KMS-11 (cell line): ENCODE measurements at regions not wholly inside any gene's neighbourhood (a gene's known extent, or its start where the extent isn't known, plus 50 kb on each side); places are given as distances from the start of the nearest gene placed in this dataset.

Source experiments
- H2AFZ ChIP-seq: fragments of 200-600 bp; sonication (generic); 2 replicates; pipeline ENCODE4 v1.6.1; 2016; ENCODE audit warnings: antibody characterized with exemption, mixed run types, low read depth
- H3K27ac ChIP-seq: fragments of 200-600 bp; sonication (generic); 2 replicates; pipeline ENCODE4 v1.6.1; 2016; ENCODE audit warnings: mild to moderate bottlenecking, mixed run types
- H3K27me3 ChIP-seq: fragments of 200-600 bp; sonication (generic); 2 replicates; pipeline ENCODE4 v1.6.1; 2017; ENCODE audit warnings: mild to moderate bottlenecking, low read depth, mixed run types, moderate library complexity; ENCODE audit not compliant: insufficient read depth
- H3K36me3 ChIP-seq: fragments of 200-600 bp; sonication (generic); 2 replicates; pipeline ENCODE4 v1.6.1; 2017; ENCODE audit warnings: mild to moderate bottlenecking, mixed run types; ENCODE audit not compliant: insufficient read depth
- H3K4me1 ChIP-seq: fragments of 200-600 bp; sonication (generic); 2 replicates; pipeline ENCODE4 v1.6.1; 2016; ENCODE audit warnings: mild to moderate bottlenecking, low read depth, mixed run types; ENCODE audit not compliant: poor library complexity, severe bottlenecking
- H3K4me2 ChIP-seq: fragments of 200-600 bp; sonication (generic); 2 replicates; pipeline ENCODE4 v1.7.0; 2016; ENCODE audit warnings: mild to moderate bottlenecking, mixed run types
- H3K4me3 ChIP-seq: fragments of 200-600 bp; sonication (generic); IDR thresholded peaks from 2 replicates; pipeline ENCODE4 v1.6.1; 2017; ENCODE audit warnings: low read depth, low read length, mixed read lengths; ENCODE audit not compliant: insufficient read depth
- H3K79me2 ChIP-seq: fragments of 200-600 bp; sonication (generic); 2 replicates; pipeline ENCODE4 v1.6.1; 2016; ENCODE audit warnings: low read depth, mixed run types; ENCODE audit not compliant: insufficient read depth
- H3K9ac ChIP-seq: fragments of 200-600 bp; sonication (generic); 2 replicates; pipeline ENCODE4 v1.6.1; 2016; ENCODE audit warnings: mild to moderate bottlenecking, mixed run types
- H4K20me1 ChIP-seq: fragments of 200-600 bp; sonication (generic); 2 replicates; pipeline ENCODE4 v1.6.1; 2016; ENCODE audit warnings: mild to moderate bottlenecking, mixed run types; ENCODE audit not compliant: insufficient read depth
- TF ChIP-seq, protein P1 (sequence below): fragments of 200-600 bp; sonication (generic); conservative IDR thresholded peaks from 2 replicates; pipeline ENCODE4 v1.6.1; 2017; ENCODE audit warnings: low read depth, mild to moderate bottlenecking, antibody characterized with exemption, low read length, moderate library complexity, mixed read lengths

DNA sequence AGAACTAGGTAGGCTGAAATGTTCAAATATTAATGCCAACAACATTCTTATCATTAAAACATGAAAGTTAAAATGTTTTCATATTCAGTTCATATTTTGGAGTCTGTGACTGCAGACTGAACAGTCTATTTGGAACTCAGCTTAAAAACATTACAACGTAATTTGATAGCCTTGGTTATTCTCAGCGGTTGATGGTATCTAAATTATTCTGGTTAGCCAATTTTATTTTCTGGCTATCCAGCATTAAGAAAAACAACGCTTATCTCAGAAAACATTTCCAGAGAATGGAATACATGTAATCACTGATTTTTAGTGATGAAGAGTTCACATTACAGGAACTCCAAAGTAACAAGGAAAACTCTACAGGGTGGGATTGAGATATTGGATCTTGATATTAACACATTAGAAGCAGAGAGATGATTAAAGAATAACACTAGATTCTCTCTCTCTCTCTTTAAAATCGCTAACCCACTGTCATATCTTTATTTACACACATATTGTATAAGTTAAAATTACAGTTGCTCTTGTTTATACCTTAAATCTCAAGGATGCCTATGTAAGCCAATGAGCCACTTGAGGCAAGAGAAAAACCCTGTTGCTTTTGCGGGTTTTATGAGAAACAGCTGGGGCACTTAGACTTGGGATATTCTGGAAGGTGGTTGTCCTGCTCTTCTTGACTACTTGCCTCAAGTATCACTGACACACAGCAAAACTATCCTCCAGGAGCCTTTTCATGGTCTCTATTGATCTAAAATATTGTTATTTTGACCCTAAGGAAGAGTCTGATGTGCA, 84.9 kb downstream of the ICOS start:
- TF ChIP-seq, protein P1, sequence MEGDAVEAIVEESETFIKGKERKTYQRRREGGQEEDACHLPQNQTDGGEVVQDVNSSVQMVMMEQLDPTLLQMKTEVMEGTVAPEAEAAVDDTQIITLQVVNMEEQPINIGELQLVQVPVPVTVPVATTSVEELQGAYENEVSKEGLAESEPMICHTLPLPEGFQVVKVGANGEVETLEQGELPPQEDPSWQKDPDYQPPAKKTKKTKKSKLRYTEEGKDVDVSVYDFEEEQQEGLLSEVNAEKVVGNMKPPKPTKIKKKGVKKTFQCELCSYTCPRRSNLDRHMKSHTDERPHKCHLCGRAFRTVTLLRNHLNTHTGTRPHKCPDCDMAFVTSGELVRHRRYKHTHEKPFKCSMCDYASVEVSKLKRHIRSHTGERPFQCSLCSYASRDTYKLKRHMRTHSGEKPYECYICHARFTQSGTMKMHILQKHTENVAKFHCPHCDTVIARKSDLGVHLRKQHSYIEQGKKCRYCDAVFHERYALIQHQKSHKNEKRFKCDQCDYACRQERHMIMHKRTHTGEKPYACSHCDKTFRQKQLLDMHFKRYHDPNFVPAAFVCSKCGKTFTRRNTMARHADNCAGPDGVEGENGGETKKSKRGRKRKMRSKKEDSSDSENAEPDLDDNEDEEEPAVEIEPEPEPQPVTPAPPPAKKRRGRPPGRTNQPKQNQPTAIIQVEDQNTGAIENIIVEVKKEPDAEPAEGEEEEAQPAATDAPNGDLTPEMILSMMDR = no peak
- Histone ChIP-seq H3K27me3 (no peaks in the 10 kb centered on the region), H4K20me1 (no peaks in the 10 kb centered on the region), H3K4me2 (no peak overlapping the region), H3K9ac (no peak overlapping the region), H3K4me3 (no peak overlapping the region), H2AFZ (no peak overlapping the region), H3K36me3 (no peaks in the 10 kb centered on the region), H3K79me2 (no peaks in the 10 kb centered on the region), H3K4me1 (peaks cover 12% of the 10 kb centered on the region), H3K27ac (no peak overlapping the region)

DNA sequence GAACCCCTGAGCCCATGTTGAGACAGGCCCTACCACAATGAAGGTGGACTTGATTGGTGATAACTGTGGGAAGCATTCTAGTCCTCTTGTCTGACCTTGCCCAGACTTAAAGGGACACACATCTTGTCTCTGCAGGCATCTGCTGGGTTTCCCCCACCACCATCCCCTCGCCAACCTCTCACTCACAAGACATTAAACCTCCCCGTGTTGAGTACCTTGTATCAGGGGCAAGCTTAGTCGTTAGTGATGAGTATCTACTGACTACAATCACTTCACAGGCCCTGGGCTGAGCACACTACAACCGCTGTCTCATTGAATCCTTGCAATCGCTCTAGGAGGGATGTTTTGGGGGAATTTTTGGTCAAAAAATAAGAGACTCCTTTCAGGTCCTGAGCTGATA, 86.0 kb downstream of the ICOS start:
- H4K20me1 ChIP-seq = no peaks in the 10 kb centered on the region
- no peak overlapping the region for H2AFZ ChIP-seq
- no peak overlapping the region for H3K27ac ChIP-seq
- H3K27me3 ChIP-seq = no peaks in the 10 kb centered on the region
- H3K4me3 ChIP-seq = no peak overlapping the region
- no peaks in the 10 kb centered on the region for H3K79me2 ChIP-seq
- H3K9ac ChIP-seq = no peak overlapping the region
- no peak overlapping the region for H3K4me2 ChIP-seq
- peaks cover 23% of the 10 kb centered on the region for H3K4me1 ChIP-seq
- TF ChIP-seq, protein P1 = no peak
- H3K36me3 ChIP-seq = no peaks in the 10 kb centered on the region

DNA sequence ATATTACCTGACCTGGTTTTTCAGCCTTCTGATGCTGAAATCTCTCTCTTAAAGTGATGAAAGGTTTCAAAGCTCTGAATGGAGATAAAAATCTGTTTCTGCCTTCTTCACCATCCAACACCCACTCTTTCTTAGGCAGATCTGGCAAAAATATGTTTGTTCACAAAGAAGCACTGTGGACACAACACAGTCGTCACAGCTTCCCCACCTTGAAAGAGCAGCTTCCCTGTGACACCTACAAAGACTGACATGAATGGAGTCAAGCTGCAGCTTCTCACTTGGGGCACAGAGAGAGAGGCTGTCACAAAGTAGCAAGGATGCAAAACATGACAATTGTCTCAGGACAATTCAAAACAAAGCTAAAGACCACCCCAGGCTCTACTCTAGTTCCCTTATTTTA, 86.5 kb downstream of the ICOS start:
- TF ChIP-seq, protein P1 = no peak
- Histone ChIP-seq H3K4me1 (peaks cover 28% of the 10 kb centered on the region), H3K79me2 (no peaks in the 10 kb centered on the region), H3K27ac (no peak overlapping the region), H2AFZ (no peak overlapping the region), H3K4me2 (no peak overlapping the region), H3K27me3 (no peaks in the 10 kb centered on the region), H3K36me3 (no peaks in the 10 kb centered on the region), H3K4me3 (no peak overlapping the region), H3K9ac (no peak overlapping the region), H4K20me1 (no peaks in the 10 kb centered on the region)

DNA sequence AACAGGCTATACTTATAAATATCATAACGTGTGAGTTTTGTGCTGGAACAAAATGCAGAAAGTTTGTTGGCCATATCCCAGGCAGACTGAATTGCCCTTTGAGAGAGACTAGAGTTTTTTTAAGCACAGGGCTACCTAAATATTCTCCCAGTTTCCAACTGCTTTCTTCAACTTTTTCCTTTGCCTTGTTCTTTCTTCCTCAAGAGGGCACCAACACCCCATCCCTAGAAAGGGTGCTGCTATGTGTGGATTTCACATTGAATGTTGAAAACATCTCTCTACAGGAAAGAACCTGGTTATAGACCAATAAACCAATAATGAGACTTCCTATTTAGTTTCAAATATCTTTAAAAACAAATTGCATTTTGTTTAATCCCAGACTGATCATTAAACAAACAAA, 87.9 kb downstream of the ICOS start:
- no peak overlapping the region for H3K9ac ChIP-seq
- H3K27ac ChIP-seq = no peak overlapping the region
- H3K4me3 ChIP-seq = no peak overlapping the region
- no peak overlapping the region for H3K4me2 ChIP-seq
- H3K36me3 ChIP-seq = no peaks in the 10 kb centered on the region
- TF ChIP-seq, protein P1 = peak; percentile 55; the same call in 1 of the 2 replicates
- H4K20me1 ChIP-seq = no peaks in the 10 kb centered on the region
- no peaks in the 10 kb centered on the region for H3K27me3 ChIP-seq
- no peaks in the 10 kb centered on the region for H3K79me2 ChIP-seq
- no peak overlapping the region for H2AFZ ChIP-seq
- H3K4me1 ChIP-seq = peaks cover 28% of the 10 kb centered on the region
